ENCODE measurements at regions not wholly inside any gene's neighbourhood (a gene's known extent, or its start where the extent isn't known, plus 50 kb on each side); places are given as distances from the start of the nearest gene placed in this dataset.

DNA sequence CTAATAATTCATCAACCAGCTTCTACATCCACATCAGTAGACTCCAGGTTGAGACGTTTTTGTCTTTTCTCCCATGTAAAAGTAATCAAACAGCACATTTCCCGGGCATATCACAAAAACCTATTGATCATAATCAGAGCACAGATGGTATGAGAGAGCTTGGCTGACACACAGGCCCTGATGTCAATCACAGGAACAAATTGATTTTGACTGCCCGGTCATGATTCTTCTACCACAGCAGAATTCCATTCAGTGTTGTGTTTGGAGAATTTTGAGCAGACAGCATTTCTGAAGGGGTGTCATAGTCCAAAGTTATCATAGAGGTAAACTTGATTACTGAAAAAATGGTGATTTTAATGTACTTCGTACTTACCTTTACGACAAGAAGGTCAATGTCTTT is 351.1 kb downstream of the ZSWIM6 start:
- Histone ChIP-seq H3K36me3 (ENCODE audit: control insufficient read depth in 2 of 3, insufficient read depth in 3 of 3, low read length in 3 of 3) (no peaks in the 10 kb centered on the region), H3K9ac (ENCODE audit: low read length in 3 of 3) (no peak overlapping the region), H3K4me1 (ENCODE audit: control insufficient read depth in 2 of 3, insufficient read depth in 2 of 3, low read depth in 1 of 3, low read length in 3 of 3) (peaks cover 0 to 2% (median 0%) of the 10 kb centered on the region in 3 donors), H3K27me3 (ENCODE audit: control insufficient read depth, insufficient read depth, low read length) (no peaks in the 10 kb centered on the region), H3K9me3 (ENCODE audit: control insufficient read depth in 2 of 3, insufficient read depth in 1 of 3, low read length in 3 of 3) (no peaks in the 10 kb centered on the region), H3K4me3 (ENCODE audit: low read length in 3 of 3) (no peak overlapping the region), H3K27ac (ENCODE audit: low read depth in 2 of 2, low read length in 2 of 2) (no peak overlapping the region)
- FAIRE-seq, result no peak
- intact Hi-C loops (cut with DNase I), result no loop called here
- no peak for TF ChIP-seq CTCF (IDR thresholded peaks at IDR 0.05; ENCODE audit: borderline replicate concordance, extremely low read depth, insufficient read depth)
- DNase-seq, result no peak

DNA sequence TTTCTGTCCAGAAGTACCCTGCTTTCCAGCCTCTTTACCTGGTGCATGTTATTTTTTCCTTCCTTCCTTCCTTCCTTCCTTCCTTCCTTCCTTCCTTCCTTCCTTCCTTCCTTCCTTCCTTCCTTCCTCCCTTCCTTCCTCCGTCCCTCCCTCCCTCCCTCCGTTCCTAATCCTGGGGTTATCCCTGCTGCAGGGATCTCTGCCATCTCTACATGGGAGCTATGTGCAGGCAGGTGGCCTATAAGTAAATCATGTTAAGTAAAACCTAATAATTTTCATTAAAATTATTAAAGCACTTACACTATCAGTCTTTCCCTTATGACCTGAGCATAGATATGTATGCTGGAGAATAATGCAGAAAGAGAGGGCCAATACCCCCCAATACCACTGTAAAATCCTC is 351.9 kb downstream of the ZSWIM6 start:
- no peaks in the 10 kb centered on the region for H3K27me3 ChIP-seq (ENCODE audit: control insufficient read depth, insufficient read depth, low read length)
- H3K9me3 ChIP-seq (ENCODE audit: control insufficient read depth in 2 of 3, insufficient read depth in 1 of 3, low read length in 3 of 3), result no peaks in the 10 kb centered on the region
- H3K36me3 ChIP-seq (ENCODE audit: control insufficient read depth in 2 of 3, insufficient read depth in 3 of 3, low read length in 3 of 3), result no peaks in the 10 kb centered on the region
- H3K27ac ChIP-seq (ENCODE audit: low read depth in 2 of 2, low read length in 2 of 2), result no peak overlapping the region
- no peak overlapping the region for H3K4me3 ChIP-seq (ENCODE audit: low read length in 3 of 3)
- peaks cover 0 to 2% (median 0%) of the 10 kb centered on the region in 3 donors for H3K4me1 ChIP-seq (ENCODE audit: control insufficient read depth in 2 of 3, insufficient read depth in 2 of 3, low read depth in 1 of 3, low read length in 3 of 3)
- intact Hi-C loops (cut with DNase I), result no loop called here
- H3K9ac ChIP-seq (ENCODE audit: low read length in 3 of 3), result no peak overlapping the region
- FAIRE-seq, result no peak
- TF ChIP-seq CTCF (IDR thresholded peaks at IDR 0.05; ENCODE audit: borderline replicate concordance, extremely low read depth, insufficient read depth), result no peak
- DNase-seq, result no peak

GRCh38 chr5:61686491-61687257 is 354.6 kb downstream of the ZSWIM6 start:
- no peak for TF ChIP-seq CTCF (IDR thresholded peaks at IDR 0.05; ENCODE audit: borderline replicate concordance, extremely low read depth, insufficient read depth)
- peaks cover 0 to 2% (median 0%) of the 10 kb centered on the region in 3 donors for H3K4me1 ChIP-seq (ENCODE audit: control insufficient read depth in 2 of 3, insufficient read depth in 2 of 3, low read depth in 1 of 3, low read length in 3 of 3)
- FAIRE-seq (no peak), DNase-seq (peak in 1 of 5 donors; percentile 51)
- H3K9ac ChIP-seq (ENCODE audit: low read length in 3 of 3), result no peak overlapping the region
- H3K27me3 ChIP-seq (ENCODE audit: control insufficient read depth, insufficient read depth, low read length), result no peaks in the 10 kb centered on the region
- H3K4me3 ChIP-seq (ENCODE audit: low read length in 3 of 3), result peak overlapping the region in 1 of 3 donors; percentile 20
- intact Hi-C loops (cut with DNase I), result no loop called here
- no peaks in the 10 kb centered on the region for H3K9me3 ChIP-seq (ENCODE audit: control insufficient read depth in 2 of 3, insufficient read depth in 1 of 3, low read length in 3 of 3)
- H3K36me3 ChIP-seq (ENCODE audit: control insufficient read depth in 2 of 3, insufficient read depth in 3 of 3, low read length in 3 of 3), result no peaks in the 10 kb centered on the region
- no peak overlapping the region for H3K27ac ChIP-seq (ENCODE audit: low read depth in 2 of 2, low read length in 2 of 2)

Data from kidney (tissue), 13 donors.